Adrenal gland (tissue), 9 donors: ENCODE measurements at regions not wholly inside any gene's neighbourhood (a gene's known extent, or its start where the extent isn't known, plus 50 kb on each side); places are given as distances from the start of the nearest gene placed in this dataset.
"Not testable (repeated sequence)": the region's sequence is repeated elsewhere in the genome, so short reads cannot be mapped to it uniquely, and the experiment has no call there.

Experiments
- DNase-seq, 7 donors: peaks; one replicate each; pipeline ENCODE4 v3.0.0-alpha.2; 2019 to 2020
- H3K27ac ChIP-seq, 5 donors: fragments of 200-600 bp; sonication (generic) in 4 of 5; 1 replicate in 3 of 5; 2 replicates in 2 of 5; pipeline versions ENCODE4 v1.5.1 to v1.8.0; 2016 to 2020; ENCODE audit warnings: mild to moderate bottlenecking in 1 of 5
- H3K27me3 ChIP-seq: fragments of 200-600 bp; 2 replicates; pipeline ENCODE4 v1.8.0; 2021
- H3K36me3 ChIP-seq, 2 donors: fragments of 200-600 bp; replicated peaks in 1 of 2; 1 replicate in 1 of 2; 2 replicates in 1 of 2; pipeline versions ENCODE4 v1.5.1 to v1.8.0; 2018 to 2022
- H3K4me1 ChIP-seq, 2 donors: fragments of 200-600 bp; replicated peaks in 1 of 2; 1 replicate in 1 of 2; 2 replicates in 1 of 2; pipeline versions ENCODE4 v1.5.1 to v1.8.0; 2018 to 2021
- H3K4me3 ChIP-seq, 4 donors: fragments of 200-600 bp; sonication (generic) in 3 of 4; one replicate each; pipeline ENCODE4 v1.5.1; 2016 to 2018
- H3K9me3 ChIP-seq, 3 donors: fragments of 200-600 bp; sonication (generic) in 1 of 3; replicated peaks in 1 of 3; 1 replicate in 2 of 3; 2 replicates in 1 of 3; pipeline versions ENCODE4 v1.5.1 to v1.8.0; 2016 to 2021
- CTCF ChIP-seq, 6 experiments: fragments of 450-650 bp in 4 of 6; fragments of 200-600 bp in 2 of 6; sonication (generic) in 1 of 6; IDR thresholded peaks; 1 replicate in 5 of 6; 2 replicates in 1 of 6; pipeline versions ENCODE4 v1.5.1 to v1.8.0; 2016 to 2021; ENCODE audit warnings: antibody characterized with exemption in 6 of 6, mild to moderate bottlenecking in 2 of 6, moderate library complexity in 1 of 6
- POLR2A ChIP-seq, 2 donors: fragments of 450-650 bp; IDR thresholded peaks; one replicate each; pipeline ENCODE4 v1.6.1; 2017; ENCODE audit warnings: antibody characterized with exemption in 2 of 2, mild to moderate bottlenecking in 2 of 2, moderate library complexity in 1 of 2
- WGBS, 4 donors: extraction: QIAGEN DNeasy Blood & Tissue Kit in 2 of 4; methylation state at CpG; one replicate each; pipeline versions ENCODE4 v1.1.5 to v1.1.7; 2013 to 2017; 5-methylcytosine and 5-hydroxymethylcytosine counted together
- intact Hi-C, 2 donors: fragments of 100-400 bp; cut with DNase I; formaldehyde crosslinking; loops; one replicate each; pipeline versions ENCODE4 v1.14.1 to v1.15.0; 2022 to 2023
- donor health status: healthy with polysubstance abuse.
- donor health status: Bipolar disorder and iron deficiency.
- donor health status: DM: yes; HTN: yes; CAD: no.
- donor health status: DM: no; HTN: no; CAD: no.
- donor health status: DM: no; HTN: no; CAD: no.

GRCh38 chr5:60436518-60436917 lies 263.4 kb downstream of the DEPDC1B start:
- no peaks in the 10 kb centered on the region for H3K9me3 ChIP-seq
- no peak for DNase-seq
- no peaks in the 10 kb centered on the region for H3K36me3 ChIP-seq
- peaks cover 4% of the 10 kb centered on the region for H3K27me3 ChIP-seq
- intact Hi-C loops: no loop called here
- H3K4me1 ChIP-seq: no peaks in the 10 kb centered on the region
- TF ChIP-seq POLR2A (IDR thresholded peaks at IDR 0.05) (no peak), CTCF (IDR thresholded peaks at IDR 0.05) (no peak)
- 50 to 70% (median 66%) methylated on average over 2 of the region's 2 CpGs for WGBS, 4 donors
- H3K27ac ChIP-seq: no peak overlapping the region
- H3K4me3 ChIP-seq: no peak overlapping the region

GRCh38 chr5:60435808-60436207 lies 264.2 kb downstream of the DEPDC1B start:
- Histone ChIP-seq H3K4me3 (no peak overlapping the region), H3K4me1 (no peaks in the 10 kb centered on the region), H3K27ac (no peak overlapping the region), H3K27me3 (peaks cover 4% of the 10 kb centered on the region), H3K36me3 (no peaks in the 10 kb centered on the region), H3K9me3 (no peaks in the 10 kb centered on the region)
- DNase-seq: no peak
- no peak for TF ChIP-seq CTCF (IDR thresholded peaks at IDR 0.05)
- no peak for TF ChIP-seq POLR2A (IDR thresholded peaks at IDR 0.05)
- intact Hi-C loops: no loop called here

GRCh38 chr5:60426189-60426588 lies 273.8 kb downstream of the DEPDC1B start:
- 91 to 96% (median 94%) methylated on average over 3 of the region's 3 CpGs for whole genome bisulfite sequencing, 4 donors
- H3K36me3 ChIP-seq, H3K27ac ChIP-seq, H3K9me3 ChIP-seq, H3K27me3 ChIP-seq, H3K4me1 ChIP-seq, DNase-seq, intact Hi-C loops, H3K4me3 ChIP-seq: not testable (repeated sequence)

GRCh38 chr5:60420773-60421172 lies 279.2 kb downstream of the DEPDC1B start:
- H3K4me3 ChIP-seq, H3K9me3 ChIP-seq, intact Hi-C loops, DNase-seq, H3K4me1 ChIP-seq, H3K27me3 ChIP-seq, H3K36me3 ChIP-seq, H3K27ac ChIP-seq: not testable (repeated sequence)
- WGBS, 4 donors: 70 to 94% (median 83%) methylated on average over 2 to 3 of the region's 3 CpGs

- TF ChIP-seq POLR2A (IDR thresholded peaks at IDR 0.05) (no peak), CTCF (IDR thresholded peaks at IDR 0.05) (no peak)
- H3K9me3 ChIP-seq: no peaks in the 10 kb centered on the region
- no peak overlapping the region for H3K27ac ChIP-seq
- 57 to 76% (median 68%) methylated on average over 3 of the region's 3 CpGs for WGBS, 4 donors
- intact Hi-C loops: no loop called here
- DNase-seq: no peak
- H3K27me3 ChIP-seq: no peaks in the 10 kb centered on the region
- H3K4me3 ChIP-seq: no peak overlapping the region
- H3K36me3 ChIP-seq: no peaks in the 10 kb centered on the region
- no peaks in the 10 kb centered on the region for H3K4me1 ChIP-seq
These were observed 282.3 kb downstream of the DEPDC1B start for GRCh38 chr5:60417500-60418181.
